ENCODE measurements at regions not wholly inside any gene's neighbourhood (a gene's known extent, or its start where the extent isn't known, plus 50 kb on each side); places are given as distances from the start of the nearest gene placed in this dataset.
"Not testable (repeated sequence)": the region's sequence is repeated elsewhere in the genome, so short reads cannot be mapped to it uniquely, and the experiment has no call there.

- Histone ChIP-seq H3K4me1 (no peaks in the 10 kb centered on the region), H3K4me3 (no peak overlapping the region), H3K27me3 (no peaks in the 10 kb centered on the region), H3K36me3 (no peaks in the 10 kb centered on the region), H3K27ac (no peak overlapping the region), H3K9me3 (no peaks in the 10 kb centered on the region)
- no peak for DNase-seq (ENCODE audit: low spot score in 2 of 2)
- TF ChIP-seq CTCF (IDR thresholded peaks at IDR 0.05) (no peak), POLR2AphosphoS5 (IDR thresholded peaks at IDR 0.05) (no peak), EP300 (IDR thresholded peaks at IDR 0.05) (no peak), POLR2A (IDR thresholded peaks at IDR 0.05) (no peak)
- WGBS, result 34% methylated on average over 3 of the region's 3 CpGs
Measured at GRCh38 chr3:24006-24405, 172.6 kb upstream of the CHL1 start.

DNA sequence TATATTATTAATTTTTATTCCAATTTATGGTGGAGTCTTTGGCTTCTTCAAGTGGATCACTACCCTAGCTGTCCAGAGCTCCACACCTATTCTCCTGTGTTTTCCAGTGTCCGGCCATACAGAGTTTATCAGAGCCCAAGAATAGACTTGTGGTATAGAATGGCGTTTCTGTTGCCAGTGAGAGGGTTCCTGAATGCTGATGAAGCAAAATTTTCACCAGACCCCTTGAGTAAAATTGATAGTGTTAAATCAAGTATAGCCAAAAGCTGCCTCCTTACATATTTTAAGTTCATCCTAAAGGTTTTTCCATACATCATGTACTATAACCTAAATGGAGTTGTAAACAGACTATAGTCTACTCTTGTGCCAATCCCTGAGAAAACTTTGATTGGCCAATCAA, 171.5 kb upstream of the CHL1 start:
- DNase-seq (ENCODE audit: low spot score in 2 of 2), result no peak
- no peaks in the 10 kb centered on the region for H3K27me3 ChIP-seq
- no peaks in the 10 kb centered on the region for H3K36me3 ChIP-seq
- TF ChIP-seq EP300 (IDR thresholded peaks at IDR 0.05) (no peak), POLR2A (IDR thresholded peaks at IDR 0.05) (no peak), CTCF (IDR thresholded peaks at IDR 0.05) (no peak), POLR2AphosphoS5 (IDR thresholded peaks at IDR 0.05) (no peak)
- H3K4me1 ChIP-seq, result no peaks in the 10 kb centered on the region
- 63% methylated on average over 2 of the region's 2 CpGs for WGBS
- H3K27ac ChIP-seq, result no peak overlapping the region
- no peak overlapping the region for H3K4me3 ChIP-seq
- no peaks in the 10 kb centered on the region for H3K9me3 ChIP-seq

- not testable (repeated sequence) for H3K9me3 ChIP-seq; H3K4me1 ChIP-seq; H3K36me3 ChIP-seq; DNase-seq (ENCODE audit: low spot score in 2 of 2); H3K27me3 ChIP-seq; H3K27ac ChIP-seq; H3K4me3 ChIP-seq
- 96% methylated on average over 1 of the region's 1 CpG for WGBS
Measured at GRCh38 chr3:35985-36384, 160.6 kb upstream of the CHL1 start.

GRCh38 chr3:42871-43744, 153.5 kb upstream of the CHL1 start:
- not testable (repeated sequence) for H3K36me3 ChIP-seq; DNase-seq (ENCODE audit: low spot score in 2 of 2); H3K4me3 ChIP-seq; H3K4me1 ChIP-seq; H3K27ac ChIP-seq; H3K27me3 ChIP-seq; H3K9me3 ChIP-seq
- WGBS, result 35% methylated on average over 9 of the region's 9 CpGs
- peak in 1 of 2 donors; percentile 22 for TF ChIP-seq CTCF (IDR thresholded peaks at IDR 0.05)

GRCh38 chr3:44028-44676, 152.4 kb upstream of the CHL1 start:
- TF ChIP-seq POLR2AphosphoS5 (IDR thresholded peaks at IDR 0.05) (no peak), EP300 (IDR thresholded peaks at IDR 0.05) (no peak)
- Histone ChIP-seq H3K9me3 (no peaks in the 10 kb centered on the region), H3K27ac (no peak overlapping the region), H3K4me3 (no peak overlapping the region), H3K4me1 (no peaks in the 10 kb centered on the region), H3K36me3 (no peaks in the 10 kb centered on the region), H3K27me3 (no peaks in the 10 kb centered on the region)
- DNase-seq (ENCODE audit: low spot score in 2 of 2), result no peak
- WGBS, result 74% methylated on average over 9 of the region's 9 CpGs

- H3K27ac ChIP-seq; H3K9me3 ChIP-seq; H3K4me1 ChIP-seq; H3K36me3 ChIP-seq; H3K27me3 ChIP-seq; H3K4me3 ChIP-seq; DNase-seq (ENCODE audit: low spot score in 2 of 2): not testable (repeated sequence)
- WGBS, result 86% methylated on average over 5 of the region's 5 CpGs
Measured at GRCh38 chr3:44941-45340, 151.6 kb upstream of the CHL1 start.

All from suprapubic skin (tissue), 4 donors.